GM12891 (cell line): ENCODE measurements at regions not wholly inside any gene's neighbourhood (a gene's known extent, or its start where the extent isn't known, plus 50 kb on each side); places are given as distances from the start of the nearest gene placed in this dataset.

Source experiments
- PAX5 ChIP-seq: IDR thresholded peaks from 2 replicates; pipeline ENCODE4 v1.6.1; 2011; ENCODE audit warnings: low read length, moderate library complexity, mild to moderate bottlenecking; ENCODE audit not compliant: insufficient read depth, severe bottlenecking
- POLR2A ChIP-seq: IDR thresholded peaks from 2 replicates; pipeline ENCODE4 v1.6.1; 2011; ENCODE audit warnings: low read depth, low read length, control low read depth
- POLR2AphosphoS5 ChIP-seq: IDR thresholded peaks from 2 replicates; pipeline ENCODE4 v1.6.1; 2011; ENCODE audit warnings: low read depth, low read length, control low read depth
- POU2F2 ChIP-seq: IDR thresholded peaks from 2 replicates; pipeline ENCODE4 v1.6.1; 2011; ENCODE audit warnings: low read depth, mild to moderate bottlenecking, control low read depth, low read length, moderate library complexity
- SPI1 ChIP-seq: IDR thresholded peaks from 2 replicates; pipeline ENCODE4 v1.6.1; 2011; ENCODE audit warnings: low read depth, low read length, control low read depth
- TAF1 ChIP-seq: IDR thresholded peaks from 2 replicates; pipeline ENCODE4 v1.6.1; 2011; ENCODE audit warnings: low read depth, low read length, control low read depth

DNA sequence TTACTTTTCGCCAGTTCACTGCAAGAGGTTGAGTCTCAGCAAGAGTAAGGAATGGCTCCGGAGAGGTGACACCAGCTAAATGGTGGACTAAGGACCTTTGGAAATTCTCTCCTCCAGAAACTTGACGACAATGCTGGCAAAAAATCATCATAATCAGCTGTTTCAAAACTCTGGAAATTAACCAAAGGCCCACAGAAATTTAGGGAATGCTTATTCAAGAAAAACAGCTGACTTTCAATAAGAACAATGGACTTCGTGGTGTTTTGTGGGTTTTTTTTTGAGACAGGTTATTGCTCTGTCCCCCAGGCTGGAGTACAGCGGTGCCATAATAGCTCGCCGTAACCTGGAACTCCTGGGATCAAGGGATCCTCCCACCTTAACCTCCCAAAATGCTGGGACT, 68.4 kb upstream of the SEPTIN5 start:
- no peak for TF ChIP-seq POLR2A
- TF ChIP-seq POLR2AphosphoS5 = no peak
- no peak for TF ChIP-seq SPI1
- TF ChIP-seq TAF1 = no peak
- TF ChIP-seq PAX5 = no peak
- TF ChIP-seq POU2F2 = no peak
